ENCODE measurements at regions not wholly inside any gene's neighbourhood (a gene's known extent, or its start where the extent isn't known, plus 50 kb on each side); places are given as distances from the start of the nearest gene placed in this dataset.

DNA sequence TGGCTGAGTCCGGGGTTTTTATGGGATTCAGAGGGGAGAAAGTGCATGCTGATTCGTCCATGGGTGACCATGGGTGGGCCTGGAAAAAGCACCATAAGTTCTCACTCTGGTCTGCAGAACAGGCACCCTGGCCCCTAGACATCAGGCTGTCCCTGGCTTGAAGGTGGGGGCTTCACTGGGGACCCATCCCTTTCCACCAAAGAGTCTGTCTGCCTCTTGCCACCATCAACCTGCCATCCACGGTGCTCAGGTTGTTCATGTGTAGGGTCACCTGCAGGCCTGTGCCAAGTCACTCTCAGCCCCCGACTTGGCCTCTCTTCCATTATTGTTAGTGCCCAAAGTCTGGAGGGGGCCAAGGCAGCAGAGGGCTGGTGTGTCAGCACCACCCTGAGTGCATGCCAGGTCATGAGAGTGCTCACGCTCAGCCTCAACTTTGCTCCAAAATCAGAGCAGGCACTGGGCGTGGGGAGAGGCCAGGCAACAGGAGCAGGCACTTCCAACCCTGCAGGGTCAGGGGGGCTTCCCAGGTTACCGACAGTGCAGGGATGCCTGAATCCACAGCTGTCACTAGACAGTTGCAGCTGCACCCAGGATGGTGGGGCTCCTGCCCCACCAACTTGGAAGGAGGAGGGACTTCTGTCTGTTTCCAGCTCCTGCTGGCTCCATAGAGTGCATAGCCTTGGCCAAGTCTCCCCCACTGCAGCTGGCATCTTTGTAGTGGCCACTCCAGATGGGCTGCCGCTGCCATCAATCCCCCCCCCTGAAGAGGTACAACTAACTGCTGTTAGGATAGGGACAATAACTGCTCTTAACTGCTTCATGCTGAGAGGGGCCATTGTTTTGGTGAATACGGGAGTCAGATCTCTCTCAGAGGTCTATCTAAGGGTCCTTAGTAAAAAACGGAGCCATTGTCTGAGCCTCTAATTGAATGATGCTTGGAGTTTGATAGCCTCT is 209.3 kb downstream of the AKAIN1 start:
- Mint-ChIP-seq H3K27ac (ENCODE audit: unreplicated experiment) (no peak overlapping the region), H3K9me3 (ENCODE audit: low read depth) (peaks cover 27% of the 10 kb centered on the region), H3K4me1 (ENCODE audit: low read depth) (no peaks in the 10 kb centered on the region), H3K27me3 (ENCODE audit: low read depth) (peaks cover 2% of the 10 kb centered on the region), H3K36me3 (ENCODE audit: low read depth) (no peaks in the 10 kb centered on the region), H3K4me3 (ENCODE audit: unreplicated experiment) (no peak overlapping the region)
- TF ChIP-seq, protein P1, sequence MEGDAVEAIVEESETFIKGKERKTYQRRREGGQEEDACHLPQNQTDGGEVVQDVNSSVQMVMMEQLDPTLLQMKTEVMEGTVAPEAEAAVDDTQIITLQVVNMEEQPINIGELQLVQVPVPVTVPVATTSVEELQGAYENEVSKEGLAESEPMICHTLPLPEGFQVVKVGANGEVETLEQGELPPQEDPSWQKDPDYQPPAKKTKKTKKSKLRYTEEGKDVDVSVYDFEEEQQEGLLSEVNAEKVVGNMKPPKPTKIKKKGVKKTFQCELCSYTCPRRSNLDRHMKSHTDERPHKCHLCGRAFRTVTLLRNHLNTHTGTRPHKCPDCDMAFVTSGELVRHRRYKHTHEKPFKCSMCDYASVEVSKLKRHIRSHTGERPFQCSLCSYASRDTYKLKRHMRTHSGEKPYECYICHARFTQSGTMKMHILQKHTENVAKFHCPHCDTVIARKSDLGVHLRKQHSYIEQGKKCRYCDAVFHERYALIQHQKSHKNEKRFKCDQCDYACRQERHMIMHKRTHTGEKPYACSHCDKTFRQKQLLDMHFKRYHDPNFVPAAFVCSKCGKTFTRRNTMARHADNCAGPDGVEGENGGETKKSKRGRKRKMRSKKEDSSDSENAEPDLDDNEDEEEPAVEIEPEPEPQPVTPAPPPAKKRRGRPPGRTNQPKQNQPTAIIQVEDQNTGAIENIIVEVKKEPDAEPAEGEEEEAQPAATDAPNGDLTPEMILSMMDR (IDR thresholded peaks at IDR 0.05) = no peak
- no peak for DNase-seq (ENCODE audit: low spot score)

- Mint-ChIP-seq H3K27ac (ENCODE audit: unreplicated experiment) (no peak overlapping the region), H3K9me3 (ENCODE audit: low read depth) (peaks cover 33% of the 10 kb centered on the region), H3K27me3 (ENCODE audit: low read depth) (peaks cover 2% of the 10 kb centered on the region), H3K4me1 (ENCODE audit: low read depth) (no peaks in the 10 kb centered on the region), H3K4me3 (ENCODE audit: unreplicated experiment) (no peak overlapping the region), H3K36me3 (ENCODE audit: low read depth) (no peaks in the 10 kb centered on the region)
- no peak for DNase-seq (ENCODE audit: low spot score)
- TF ChIP-seq, protein P1 (IDR thresholded peaks at IDR 0.05) = no peak
These were observed 210.4 kb downstream of the AKAIN1 start for GRCh38 chr18:4986677-4987076.

- H3K27ac Mint-ChIP-seq (ENCODE audit: unreplicated experiment) = no peak overlapping the region
- TF ChIP-seq, protein P1 (IDR thresholded peaks at IDR 0.05) = no peak
- no peak for DNase-seq (ENCODE audit: low spot score)
- H3K36me3 Mint-ChIP-seq (ENCODE audit: low read depth) = no peaks in the 10 kb centered on the region
- no peak overlapping the region for H3K4me3 Mint-ChIP-seq (ENCODE audit: unreplicated experiment)
- peaks cover 32% of the 10 kb centered on the region for H3K9me3 Mint-ChIP-seq (ENCODE audit: low read depth)
- H3K27me3 Mint-ChIP-seq (ENCODE audit: low read depth) = peaks cover 2% of the 10 kb centered on the region
- no peaks in the 10 kb centered on the region for H3K4me1 Mint-ChIP-seq (ENCODE audit: low read depth)
These were observed 211.0 kb downstream of the AKAIN1 start for GRCh38 chr18:4986066-4986465.

GRCh38 chr18:4961121-4961909 is 235.7 kb downstream of the AKAIN1 start:
- TF ChIP-seq, protein P1 (IDR thresholded peaks at IDR 0.05) = no peak
- Mint-ChIP-seq H3K27me3 (ENCODE audit: low read depth) (peaks cover 1% of the 10 kb centered on the region), H3K4me3 (ENCODE audit: unreplicated experiment) (no peak overlapping the region), H3K36me3 (ENCODE audit: low read depth) (no peaks in the 10 kb centered on the region), H3K27ac (ENCODE audit: unreplicated experiment) (no peak overlapping the region), H3K9me3 (ENCODE audit: low read depth) (peaks cover 38% of the 10 kb centered on the region), H3K4me1 (ENCODE audit: low read depth) (no peaks in the 10 kb centered on the region)
- DNase-seq (ENCODE audit: low spot score) = no peak

- peaks cover 1% of the 10 kb centered on the region for H3K27me3 Mint-ChIP-seq (ENCODE audit: low read depth)
- H3K4me3 Mint-ChIP-seq (ENCODE audit: unreplicated experiment) = no peak overlapping the region
- peaks cover 37% of the 10 kb centered on the region for H3K9me3 Mint-ChIP-seq (ENCODE audit: low read depth)
- H3K4me1 Mint-ChIP-seq (ENCODE audit: low read depth) = no peaks in the 10 kb centered on the region
- no peak for DNase-seq (ENCODE audit: low spot score)
- H3K27ac Mint-ChIP-seq (ENCODE audit: unreplicated experiment) = no peak overlapping the region
- TF ChIP-seq, protein P1 (IDR thresholded peaks at IDR 0.05) = no peak
- no peaks in the 10 kb centered on the region for H3K36me3 Mint-ChIP-seq (ENCODE audit: low read depth)
These were observed 236.5 kb downstream of the AKAIN1 start for GRCh38 chr18:4960578-4960977.
